H1 (cell line): ENCODE measurements at regions not wholly inside any gene's neighbourhood (a gene's known extent, or its start where the extent isn't known, plus 50 kb on each side); places are given as distances from the start of the nearest gene placed in this dataset.
A peak's percentile ranks its signal among the peaks of the same experiment; 100 is the strongest.

Source experiments
- CTCF ChIA-PET: fragments of 300-600 bp; sonication (Branson Sonifier 250); formaldehyde crosslinking; loops from one replicate; lab custom pipeline; 2021; ENCODE audit not compliant: partially characterized antibody; lab: Charles Lee
- POLR2A ChIA-PET: fragments of 300-600 bp; sonication (Branson Sonifier 250); formaldehyde crosslinking; loops from one replicate; lab custom pipeline; 2021; ENCODE audit warnings: inconsistent platforms; ENCODE audit not compliant: partially characterized antibody; lab: Charles Lee
- DNase-seq, 2 experiments: peaks; one replicate each; pipeline versions ENCODE4 v3.0.0 to v3.0.0-alpha.2; 2010 to 2022; ENCODE audit warnings: low spot score in 2 of 2, low read depth in 1 of 2, mixed read lengths in 1 of 2
- FAIRE-seq: peaks from 2 replicates; lab custom pipeline; 2011; peaks lifted over from hg19 to GRCh38; lab: Jason Lieb, UNC
- H2AFZ ChIP-seq: 2 replicates; pipeline ENCODE4 v1.8.1; 2012; ENCODE audit warnings: low read length, inconsistent platforms
- H2AK5ac ChIP-seq: 2 replicates; pipeline ENCODE4 v1.6.1; 2013; ENCODE audit warnings: low read depth, low read length
- H2BK120ac ChIP-seq: replicated peaks from 2 replicates; pipeline ENCODE3; 2013; ENCODE audit warnings: low read depth, low read length, inconsistent platforms
- H2BK12ac ChIP-seq: 2 replicates; pipeline ENCODE4 v1.6.1; 2013; ENCODE audit warnings: low read depth, low read length
- H2BK15ac ChIP-seq: 2 replicates; pipeline ENCODE4 v1.6.1; 2013; ENCODE audit warnings: low read length
- H2BK20ac ChIP-seq: 2 replicates; pipeline ENCODE4 v1.6.1; 2013; ENCODE audit warnings: low read length
- H2BK5ac ChIP-seq: 2 replicates; pipeline ENCODE4 v1.6.1; 2013; ENCODE audit warnings: low read depth, low read length
- H3K14ac ChIP-seq: 2 replicates; pipeline ENCODE4 v1.6.1; 2013; ENCODE audit warnings: inconsistent platforms; ENCODE audit not compliant: insufficient read length
- H3K18ac ChIP-seq: 2 replicates; pipeline ENCODE4 v1.6.1; 2013; ENCODE audit warnings: low read length; ENCODE audit errors: extremely low read depth
- H3K23ac ChIP-seq: 2 replicates; pipeline ENCODE4 v1.6.1; 2013; ENCODE audit warnings: inconsistent platforms; ENCODE audit not compliant: insufficient read length
- H3K23me2 ChIP-seq: 2 replicates; pipeline ENCODE4 v1.6.1; 2013; ENCODE audit warnings: low read depth, low read length
- H3K27ac ChIP-seq: 2 replicates; pipeline ENCODE4 v1.6.1; 2011; ENCODE audit warnings: low read depth, low read length, inconsistent platforms
- H3K27me3 ChIP-seq, 4 experiments: replicated peaks in 1 of 4; 1 replicate in 1 of 4; 2 replicates in 3 of 4; pipeline versions ENCODE4 v1.6.1 to v1.8.1; 2011 to 2013; ENCODE audit warnings: low read length in 3 of 4, mild to moderate bottlenecking in 3 of 4, inconsistent platforms in 2 of 4, mixed read lengths in 2 of 4, moderate library complexity in 1 of 4; ENCODE audit not compliant: control insufficient read depth in 3 of 4, insufficient read depth in 3 of 4; ENCODE audit errors: extremely low read depth in 1 of 4
- H3K36me3 ChIP-seq, 4 experiments: 2 replicates each; pipeline versions ENCODE4 v1.6.1 to v1.8.1; 2011 to 2013; ENCODE audit warnings: mild to moderate bottlenecking in 4 of 4, low read length in 3 of 4, moderate library complexity in 2 of 4, control low read depth in 1 of 4, inconsistent platforms in 1 of 4; ENCODE audit not compliant: insufficient read depth in 4 of 4, control insufficient read depth in 2 of 4
- H3K4ac ChIP-seq: replicated peaks from 2 replicates; pipeline ENCODE3; 2013; ENCODE audit warnings: low read length, low read depth, mixed read lengths, inconsistent platforms; ENCODE audit not compliant: insufficient read length
- H3K4me1 ChIP-seq, 4 experiments: replicated peaks in 1 of 4; 1 replicate in 1 of 4; 2 replicates in 3 of 4; pipeline versions ENCODE4 v1.6.1 to v1.8.1; 2011 to 2013; ENCODE audit warnings: low read length in 3 of 4, inconsistent platforms in 2 of 4, mixed read lengths in 1 of 4; ENCODE audit not compliant: insufficient read depth in 4 of 4, control insufficient read depth in 3 of 4
- H3K4me2 ChIP-seq, 2 experiments: 2 replicates each; pipeline versions ENCODE4 v1.6.1 to v1.8.1; 2011 to 2013; ENCODE audit warnings: low read depth in 2 of 2, low read length in 2 of 2, control low read depth in 1 of 2, inconsistent platforms in 1 of 2, mild to moderate bottlenecking in 1 of 2; ENCODE audit not compliant: insufficient read depth in 1 of 2
- H3K4me3 ChIP-seq, 4 experiments: fragments of 200-600, 300-600 bp in 1 of 4; sonication (generic), shearing (Covaris generic), sonication (Bioruptor Twin) in 1 of 4; 2 replicates each; pipeline versions ENCODE4 v1.5.1 to v1.8.1; 2011 to 2016; ENCODE audit warnings: low read length in 4 of 4, low read depth in 3 of 4, control low read depth in 2 of 4, inconsistent platforms in 2 of 4, mild to moderate bottlenecking in 2 of 4, mixed read lengths in 1 of 4, moderate library complexity in 1 of 4; ENCODE audit not compliant: insufficient read depth in 2 of 4; ENCODE audit errors: extremely low read depth in 1 of 4
- H3K56ac ChIP-seq: replicated peaks from 2 replicates; pipeline ENCODE3; 2013; ENCODE audit warnings: low read depth, mild to moderate bottlenecking, mixed read lengths, low read length, inconsistent platforms; ENCODE audit not compliant: insufficient read length
- H3K79me1 ChIP-seq: 2 replicates; pipeline ENCODE4 v1.6.1; 2013; ENCODE audit warnings: low read depth, low read length, control low read depth
- H3K79me2 ChIP-seq, 2 experiments: 2 replicates each; pipeline versions ENCODE4 v1.6.1 to v1.8.1; 2012 to 2013; ENCODE audit warnings: low read length in 2 of 2, mild to moderate bottlenecking in 2 of 2, inconsistent platforms in 1 of 2; ENCODE audit not compliant: insufficient read depth in 2 of 2, control insufficient read depth in 1 of 2
- H3K9ac ChIP-seq, 4 experiments: replicated peaks in 1 of 4; 1 replicate in 1 of 4; 2 replicates in 3 of 4; pipeline versions ENCODE4 v1.6.1 to v1.8.1; 2011 to 2013; ENCODE audit warnings: low read depth in 3 of 4, low read length in 3 of 4, control low read depth in 2 of 4, mild to moderate bottlenecking in 2 of 4, moderate library complexity in 2 of 4, inconsistent platforms in 1 of 4; ENCODE audit errors: extremely low read depth in 1 of 4
- H3K9me3 ChIP-seq, 2 experiments: 2 replicates each; pipeline versions ENCODE4 v1.6.1 to v1.8.1; 2012 to 2013; ENCODE audit warnings: mild to moderate bottlenecking in 2 of 2, moderate library complexity in 2 of 2, control low read depth in 1 of 2, inconsistent platforms in 1 of 2, low read depth in 1 of 2, low read length in 1 of 2, mixed read lengths in 1 of 2; ENCODE audit not compliant: insufficient read depth in 2 of 2
- H4K20me1 ChIP-seq, 2 experiments: replicated peaks in 1 of 2; 2 replicates each; pipeline versions ENCODE3 to v1.8.1; 2011 to 2013; ENCODE audit warnings: inconsistent platforms in 2 of 2, low read length in 2 of 2, mild to moderate bottlenecking in 1 of 2; ENCODE audit not compliant: insufficient read depth in 2 of 2, control insufficient read depth in 1 of 2
- H4K5ac ChIP-seq: 2 replicates; pipeline ENCODE4 v1.6.1; 2013; ENCODE audit warnings: low read length, low read depth, mixed read lengths, inconsistent platforms; ENCODE audit not compliant: insufficient read length
- H4K8ac ChIP-seq: 2 replicates; pipeline ENCODE4 v1.8.0; 2013; ENCODE audit warnings: mild to moderate bottlenecking, moderate library complexity, low read length, inconsistent platforms; ENCODE audit not compliant: insufficient read depth; ENCODE audit errors: extremely low read depth
- H4K91ac ChIP-seq: replicated peaks from 2 replicates; pipeline ENCODE3; 2013; ENCODE audit warnings: low read length, mixed read lengths, inconsistent platforms; ENCODE audit not compliant: insufficient read length
- EZH2 ChIP-seq: fragments of 200-600 bp; sonication (generic); IDR thresholded peaks from 2 replicates; pipeline ENCODE4 v1.7.1; 2012; ENCODE audit warnings: low read depth, mild to moderate bottlenecking, moderate library complexity, low read length, inconsistent platforms; ENCODE audit not compliant: severe bottlenecking
- FOSL1 ChIP-seq: IDR thresholded peaks from 2 replicates; pipeline ENCODE4 v1.6.1; 2011; ENCODE audit warnings: mild to moderate bottlenecking, low read depth, low read length, moderate library complexity; ENCODE audit not compliant: insufficient read depth
- GABPA ChIP-seq: IDR thresholded peaks from 2 replicates; pipeline ENCODE4 v1.6.1; 2011; ENCODE audit warnings: mild to moderate bottlenecking, low read length, moderate library complexity, borderline replicate concordance; ENCODE audit not compliant: insufficient read depth
- KDM5A ChIP-seq: fragments of 200-600 bp; IDR thresholded peaks from 2 replicates; pipeline ENCODE4 v1.7.1; 2012; ENCODE audit warnings: mild to moderate bottlenecking, low read length, inconsistent platforms, mixed read lengths
- MAFK ChIP-seq: IDR thresholded peaks from 2 replicates; pipeline ENCODE4 v1.6.1; 2012; ENCODE audit warnings: low read depth, mild to moderate bottlenecking, improper control_type of control experiment, low read length
- NANOG ChIP-seq: IDR thresholded peaks from 2 replicates; pipeline ENCODE4 v1.6.1; 2011; ENCODE audit warnings: low read length, low read depth, mild to moderate bottlenecking, inconsistent platforms; ENCODE audit not compliant: insufficient read depth, poor library complexity, severe bottlenecking
- NRF1 ChIP-seq: IDR thresholded peaks from 2 replicates; pipeline ENCODE4 v1.6.1; 2011; ENCODE audit warnings: mild to moderate bottlenecking, low read depth, low read length, improper control_type of control experiment
- POLR2AphosphoS5 ChIP-seq: IDR thresholded peaks from 2 replicates; pipeline ENCODE4 v1.6.1; 2011; ENCODE audit warnings: low read depth, low read length
- POU5F1 ChIP-seq: IDR thresholded peaks from 2 replicates; pipeline ENCODE4 v1.6.1; 2011; ENCODE audit warnings: low read depth, mild to moderate bottlenecking, low read length, moderate library complexity
- RBBP5 ChIP-seq: IDR thresholded peaks from 2 replicates; pipeline ENCODE4 v1.7.1; 2012; ENCODE audit warnings: low read depth, mild to moderate bottlenecking, inconsistent platforms, low read length, moderate library complexity, borderline replicate concordance
- RFX5 ChIP-seq: IDR thresholded peaks from 2 replicates; pipeline ENCODE4 v1.6.1; 2011; ENCODE audit warnings: low read depth, low read length, improper control_type of control experiment, borderline replicate concordance
- SIX5 ChIP-seq: IDR thresholded peaks from 2 replicates; pipeline ENCODE4 v1.6.1; 2011; ENCODE audit warnings: mild to moderate bottlenecking, low read depth, low read length
- SP2 ChIP-seq: IDR thresholded peaks from 2 replicates; pipeline ENCODE4 v1.6.1; 2012; ENCODE audit warnings: mild to moderate bottlenecking, low read length, inconsistent platforms
- TCF12 ChIP-seq: IDR thresholded peaks from 2 replicates; pipeline ENCODE4 v1.6.1; 2011; ENCODE audit warnings: low read depth, mild to moderate bottlenecking, low read length
- ZNF274 ChIP-seq: IDR thresholded peaks from 2 replicates; pipeline ENCODE4 v1.7.0; 2012; ENCODE audit warnings: low read length, borderline replicate concordance; ENCODE audit errors: extremely low read depth
- WGBS, 2 experiments: shearing (Covaris generic) in 1 of 2; methylation state at CpG; one replicate each; pipeline versions ENCODE4 v1.1.6 to v1.1.7; 2013 to 2015; ENCODE audit warnings: low lambda C conversion rate in 2 of 2, mixed read lengths in 2 of 2, inconsistent platforms in 1 of 2, low coverage in 1 of 2, missing lambda C conversion rate in 1 of 2; ENCODE audit not compliant: insufficient replicate concordance in 2 of 2, insufficient coverage in 1 of 2, insufficient read length in 1 of 2; ENCODE audit errors: extremely low coverage in 1 of 2, missing lambda C conversion rate in 1 of 2; 5-methylcytosine and 5-hydroxymethylcytosine counted together

- H2AFZ ChIP-seq = no peak overlapping the region
- H2BK5ac ChIP-seq = no peak overlapping the region
- no peaks in the 10 kb centered on the region for H3K79me1 ChIP-seq
- no peaks in the 10 kb centered on the region for H4K20me1 ChIP-seq
- no peak overlapping the region for H3K4me2 ChIP-seq
- H3K9me3 ChIP-seq = no peaks in the 10 kb centered on the region
- H3K79me2 ChIP-seq = no peaks in the 10 kb centered on the region
- H2BK12ac ChIP-seq = no peak overlapping the region
- H3K56ac ChIP-seq = no peak overlapping the region
- ChIA-PET CTCF (interaction anchor here (2.0 kb wide), 1 partner anchor 18 kb away, joined by 7 read pairs; no protein-coding TSS in a partner anchor), POLR2A (no interaction called here)
- H3K18ac ChIP-seq = no peak overlapping the region
- no peak overlapping the region for H3K27ac ChIP-seq
- H2AK5ac ChIP-seq = no peak overlapping the region
- peak overlapping the region in 1 of 4 experiments; percentile 34; a peak in 1 of 7 replicates for H3K9ac ChIP-seq
- H3K4ac ChIP-seq = no peak overlapping the region
- H3K36me3 ChIP-seq = no peaks in the 10 kb centered on the region
- no peaks in the 10 kb centered on the region for H3K23me2 ChIP-seq
- WGBS, 2 experiments = 82% methylated on average over 2 of the region's 2 CpGs; no CpG with 5 or more reads in 1 of the 2 experiments
- no peak for FAIRE-seq
- peaks cover 0 to 2% (median 0%) of the 10 kb centered on the region in 4 experiments; a peak in 1 of 7 replicates for H3K4me1 ChIP-seq
- no peak for DNase-seq
- no peak overlapping the region for H2BK15ac ChIP-seq
- no peak overlapping the region for H4K91ac ChIP-seq
- H3K4me3 ChIP-seq = no peak overlapping the region
- no peak overlapping the region for H3K23ac ChIP-seq
- no peaks in the 10 kb centered on the region for H3K27me3 ChIP-seq
- no peak overlapping the region for H3K14ac ChIP-seq
- no peak overlapping the region for H2BK120ac ChIP-seq
- no peak overlapping the region for H4K8ac ChIP-seq
- no peak overlapping the region for H2BK20ac ChIP-seq
- H4K5ac ChIP-seq = no peak overlapping the region
- no peak for TF ChIP-seq GABPA
- TF ChIP-seq SIX5 = no peak
- no peak for TF ChIP-seq KDM5A
- no peak for TF ChIP-seq POU5F1
- TF ChIP-seq SP2 = no peak
- no peak for TF ChIP-seq TCF12
- no peak for TF ChIP-seq NANOG
- TF ChIP-seq ZNF274 = no peak
- no peak for TF ChIP-seq FOSL1
- no peak for TF ChIP-seq RBBP5
- TF ChIP-seq EZH2 = no peak
- TF ChIP-seq MAFK = no peak
- no peak for TF ChIP-seq POLR2AphosphoS5
- no peak for TF ChIP-seq RFX5
- TF ChIP-seq NRF1 = no peak
Measured at GRCh38 chr14:86672080-86672479, 1142.1 kb downstream of the FLRT2 start.
